IMR-90 (cell line): ENCODE measurements at regions not wholly inside any gene's neighbourhood (a gene's known extent, or its start where the extent isn't known, plus 50 kb on each side); places are given as distances from the start of the nearest gene placed in this dataset.

Experiments used
- ATAC-seq: fragments of 200-7000 bp; cut with Tn5 transposase; 2 replicates; pipeline ENCODE4 v1.9.1; 2020; ENCODE audit warnings: low read depth, mild to moderate bottlenecking, moderate library complexity
- BruUV-seq: library from RNA; stranded (reverse); fragments of 400-500 nt; replicated peaks from 2 replicates; lab custom pipeline; 2021; lab: Mats Ljungman, UMichigan
- CTCF ChIA-PET: fragments of 300-600 bp; formaldehyde crosslinking; extraction: SDS; loops from one replicate; lab custom pipeline; 2021; ENCODE audit warnings: antibody characterized with exemption; lab: Yijun Ruan, JAX
- POLR2A ChIA-PET: fragments of 300-600 bp; sonication (Branson Sonifier 250); formaldehyde crosslinking; loops from one replicate; lab custom pipeline; 2022; ENCODE audit warnings: antibody characterized with exemption; ENCODE audit not compliant: unreplicated experiment; lab: Charles Lee
- DNase-seq: peaks from one replicate; pipeline ENCODE4 v3.0.0; 2013
- H2AFZ ChIP-seq: replicated peaks from 2 replicates; pipeline ENCODE3; 2013; ENCODE audit warnings: low read length, mild to moderate bottlenecking; ENCODE audit not compliant: poor library complexity
- H2AK5ac ChIP-seq: 2 replicates; pipeline ENCODE4 v1.6.1; 2013; ENCODE audit warnings: low read depth, low read length, inconsistent platforms
- H2AK9ac ChIP-seq: replicated peaks from 2 replicates; pipeline ENCODE3; 2013; ENCODE audit warnings: mild to moderate bottlenecking, low read depth, low read length, moderate library complexity; ENCODE audit not compliant: poor library complexity
- H2BK120ac ChIP-seq: 2 replicates; pipeline ENCODE4 v1.6.1; 2013; ENCODE audit warnings: low read depth, low read length, inconsistent platforms
- H2BK15ac ChIP-seq: 3 replicates; pipeline ENCODE4 v1.6.1; 2013; ENCODE audit warnings: low read depth, low read length, inconsistent platforms
- H2BK20ac ChIP-seq: 2 replicates; pipeline ENCODE4 v1.6.1; 2013; ENCODE audit warnings: low read depth, mild to moderate bottlenecking, inconsistent platforms, low read length, moderate library complexity
- H2BK5ac ChIP-seq: 2 replicates; pipeline ENCODE4 v1.6.1; 2013; ENCODE audit warnings: mild to moderate bottlenecking, low read depth, low read length, inconsistent platforms; ENCODE audit not compliant: poor library complexity, severe bottlenecking
- H3K14ac ChIP-seq: replicated peaks from 2 replicates; pipeline ENCODE4 v1.6.1; 2013; ENCODE audit warnings: low read depth, low read length, inconsistent platforms
- H3K18ac ChIP-seq: 2 replicates; pipeline ENCODE4 v1.6.1; 2013; ENCODE audit warnings: low read depth, low read length, control low read depth
- H3K23ac ChIP-seq: 2 replicates; pipeline ENCODE4 v1.6.1; 2013; ENCODE audit warnings: low read depth, low read length, inconsistent platforms
- H3K27ac ChIP-seq: 2 replicates; pipeline ENCODE4 v1.5.1; 2013; ENCODE audit warnings: mild to moderate bottlenecking, control low read depth, low read length; ENCODE audit not compliant: insufficient read depth
- H3K27me3 ChIP-seq: 2 replicates; pipeline ENCODE4 v1.6.1; 2013; ENCODE audit warnings: low read length; ENCODE audit not compliant: control insufficient read depth, insufficient read depth
- H3K36me3 ChIP-seq: 2 replicates; pipeline ENCODE4 v1.6.1; 2013; ENCODE audit warnings: low read length, mixed read lengths; ENCODE audit not compliant: control insufficient read depth, insufficient read depth
- H3K4ac ChIP-seq: 2 replicates; pipeline ENCODE4 v1.6.1; 2013; ENCODE audit warnings: low read depth, low read length, inconsistent platforms
- H3K4me1 ChIP-seq: 2 replicates; pipeline ENCODE4 v1.6.1; 2013; ENCODE audit warnings: low read length, mixed read lengths; ENCODE audit not compliant: control insufficient read depth, insufficient read depth
- H3K4me2 ChIP-seq: 2 replicates; pipeline ENCODE4 v1.6.1; 2013; ENCODE audit warnings: low read depth, mild to moderate bottlenecking, control low read depth, low read length, moderate library complexity
- H3K4me3 ChIP-seq: 2 replicates; pipeline ENCODE4 v1.5.1; 2013; ENCODE audit warnings: low read depth, mild to moderate bottlenecking, control low read depth, low read length, moderate library complexity; ENCODE audit not compliant: insufficient read depth
- H3K56ac ChIP-seq: 2 replicates; pipeline ENCODE4 v1.6.1; 2013; ENCODE audit warnings: low read length, inconsistent platforms; ENCODE audit not compliant: insufficient read depth; ENCODE audit errors: extremely low read depth
- H3K79me1 ChIP-seq, 2 experiments: 2 replicates each; pipeline ENCODE4 v1.6.1; 2013; ENCODE audit warnings: low read length in 2 of 2, inconsistent platforms in 1 of 2, low read depth in 1 of 2
- H3K9ac ChIP-seq: 2 replicates; pipeline ENCODE4 v1.6.1; 2013; ENCODE audit warnings: low read depth, low read length, control low read depth
- H3K9me1 ChIP-seq: 2 replicates; pipeline ENCODE4 v1.6.1; 2013; ENCODE audit warnings: low read length, inconsistent platforms; ENCODE audit not compliant: insufficient read depth
- H3K9me3 ChIP-seq: 2 replicates; pipeline ENCODE4 v1.6.1; 2013; ENCODE audit warnings: low read length; ENCODE audit not compliant: control insufficient read depth, insufficient read depth
- H4K20me1 ChIP-seq: 2 replicates; pipeline ENCODE4 v1.6.1; 2013; ENCODE audit warnings: low read length, inconsistent platforms; ENCODE audit not compliant: insufficient read depth
- H4K5ac ChIP-seq: 2 replicates; pipeline ENCODE4 v1.6.1; 2013; ENCODE audit warnings: mild to moderate bottlenecking, low read depth, low read length, control low read depth
- H4K8ac ChIP-seq, 2 experiments: 2 replicates each; pipeline ENCODE4 v1.6.1; 2013; ENCODE audit warnings: low read depth in 2 of 2, low read length in 2 of 2, control low read depth in 1 of 2, inconsistent platforms in 1 of 2
- H4K91ac ChIP-seq: 2 replicates; pipeline ENCODE4 v1.6.1; 2013; ENCODE audit warnings: low read depth, low read length, inconsistent platforms; ENCODE audit not compliant: insufficient read depth
- POLR2A ChIP-seq: IDR thresholded peaks from 2 replicates; pipeline ENCODE4 v1.6.1; 2012; ENCODE audit warnings: mild to moderate bottlenecking, low read depth, low read length
- WGBS, 2 experiments: methylation state at CpG; one replicate each; pipeline versions ENCODE4 v1.1.5 to v1.1.7; 2013; ENCODE audit warnings: missing lambda C conversion rate in 2 of 2; ENCODE audit not compliant: insufficient read length in 1 of 2; ENCODE audit errors: extremely low coverage in 2 of 2; 5-methylcytosine and 5-hydroxymethylcytosine counted together
- dilution Hi-C: fragments of 300-500 bp; cut with HindIII; formaldehyde crosslinking; loops from one replicate; pipeline ENCODE4 v1.14.3; 2018; ENCODE audit warnings: low sequenced_read_pairs; ENCODE audit not compliant: unreplicated experiment
- in situ Hi-C: fragments of 300-500 bp; cut with MboI; formaldehyde crosslinking; loops from 3 replicates; pipeline ENCODE4 v1.14.3; 2019; ENCODE audit warnings: low sequenced_read_pairs, inconsistent platforms, mixed read lengths
- intact Hi-C: fragments of 100-400 bp; cut with micrococcal nuclease; formaldehyde crosslinking; loops from 2 replicates; pipeline ENCODE4 v1.10.0; 2022

- DNase-seq (no peak), ATAC-seq (no peak)
- Histone ChIP-seq H3K23ac (no peak overlapping the region), H3K9me3 (peaks cover 14% of the 10 kb centered on the region), H3K4me3 (no peak overlapping the region), H2AFZ (no peak overlapping the region), H3K9ac (no peak overlapping the region), H3K79me1 (no peaks in the 10 kb centered on the region), H4K5ac (no peak overlapping the region), H2BK15ac (no peak overlapping the region), H3K4me2 (no peak overlapping the region), H2AK9ac (no peak overlapping the region), H3K14ac (no peak overlapping the region), H3K36me3 (no peaks in the 10 kb centered on the region), H2BK20ac (no peak overlapping the region), H4K20me1 (no peaks in the 10 kb centered on the region), H3K4ac (no peak overlapping the region), H3K56ac (no peak overlapping the region), H3K18ac (no peak overlapping the region), H2AK5ac (no peak overlapping the region), H4K8ac (no peak overlapping the region), H4K91ac (no peak overlapping the region), H2BK5ac (no peak overlapping the region), H3K9me1 (no peaks in the 10 kb centered on the region), H2BK120ac (no peak overlapping the region), H3K4me1 (no peaks in the 10 kb centered on the region), H3K27me3 (no peaks in the 10 kb centered on the region), H3K27ac (no peak overlapping the region)
- TF ChIP-seq POLR2A: no peak
- POLR2A ChIA-PET: no interaction called here
- BruUV-seq: no TSS peak
- CTCF ChIA-PET: no interaction called here
- intact Hi-C loops: no loop called here
- WGBS, 2 experiments: no CpG with 5 or more reads among the region's 1 CpG
- in situ Hi-C loops: no loop called here
- dilution Hi-C loops: no loop called here
Measured at GRCh38 chr19:28615966-28616365, 597.0 kb downstream of the UQCRFS1 start.
